BLaER1 treated with 17β-estradiol and CSF1 and Interleukin-3, amounts not matched to agents 10 nM and 100 nM (cell line): ENCODE measurements at regions not wholly inside any gene's neighbourhood (a gene's known extent, or its start where the extent isn't known, plus 50 kb on each side); places are given as distances from the start of the nearest gene placed in this dataset.

Experiments
- H3K27ac ChIP-seq, 11 experiments: shearing (Covaris generic); formaldehyde crosslinking; 2 replicates each; pipeline ENCODE4 v1.8.1; 2022
- H3K27me3 ChIP-seq, 11 experiments: shearing (Covaris generic); formaldehyde crosslinking; 2 replicates each; pipeline ENCODE4 v1.8.1; 2022
- H3K36me3 ChIP-seq, 11 experiments: shearing (Covaris generic); formaldehyde crosslinking; 2 replicates each; pipeline ENCODE4 v1.8.1; 2022
- H3K4me1 ChIP-seq, 10 experiments: shearing (Covaris generic); formaldehyde crosslinking; 2 replicates each; pipeline ENCODE4 v1.8.1; 2022
- H3K4me2 ChIP-seq, 11 experiments: shearing (Covaris generic); formaldehyde crosslinking; 2 replicates each; pipeline ENCODE4 v1.8.1; 2022
- H3K4me3 ChIP-seq, 10 experiments: shearing (Covaris generic); formaldehyde crosslinking; 2 replicates each; pipeline ENCODE4 v1.8.1; 2022
- H3K9ac ChIP-seq, 11 experiments: shearing (Covaris generic); formaldehyde crosslinking; 2 replicates each; pipeline ENCODE4 v1.8.1; 2022
- H3K9me3 ChIP-seq, 11 experiments: shearing (Covaris generic); formaldehyde crosslinking; replicated peaks in 1 of 11; 2 replicates each; pipeline ENCODE4 v1.8.1; 2022
- H4K20me1 ChIP-seq, 11 experiments: shearing (Covaris generic); formaldehyde crosslinking; 2 replicates each; pipeline ENCODE4 v1.8.1; 2022
- Cebpa-rat ChIP-seq, 11 experiments: shearing (Covaris generic); IDR thresholded peaks; 2 replicates each; pipeline ENCODE4 v1.8.1; 2022

DNA sequence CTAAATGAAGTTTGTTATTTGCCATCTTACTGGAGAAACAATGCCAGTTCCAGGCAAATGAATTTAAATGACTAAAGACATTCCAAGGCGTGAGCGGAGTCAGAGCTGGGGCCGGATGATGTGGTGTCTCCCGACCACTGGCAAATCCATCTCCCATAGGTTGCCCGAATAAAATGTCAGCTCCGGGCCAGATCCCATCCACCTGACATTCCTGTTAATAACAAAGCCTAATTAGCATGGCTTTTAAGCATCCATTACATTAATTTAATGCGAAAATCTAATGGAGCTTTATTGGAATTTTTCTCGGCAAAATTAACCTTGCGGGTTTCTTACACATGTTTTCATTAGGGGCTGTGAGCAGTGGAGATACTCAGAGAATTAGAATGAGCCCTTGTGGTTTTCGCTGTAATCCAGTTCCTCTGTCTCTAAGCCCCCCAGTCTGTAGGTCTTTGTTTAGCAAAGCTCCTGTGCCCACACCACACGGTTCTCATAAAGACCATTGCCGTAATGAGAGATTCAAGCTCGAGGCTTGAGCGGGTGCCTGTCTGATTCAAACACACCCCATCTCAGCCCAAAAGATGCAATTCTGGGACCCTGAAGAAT is 123.3 kb downstream of the CCT6B start:
- H3K9me3 ChIP-seq, result no peaks in the 10 kb centered on the region
- H3K4me1 ChIP-seq, result peaks cover 11 to 29% (median 15%) of the 10 kb centered on the region in 10 experiments
- no peak overlapping the region for H3K4me3 ChIP-seq
- no peaks in the 10 kb centered on the region for H3K27me3 ChIP-seq
- no peak for TF ChIP-seq Cebpa-rat (IDR thresholded peaks at IDR 0.05)
- no peak overlapping the region for H3K27ac ChIP-seq
- no peaks in the 10 kb centered on the region for H3K36me3 ChIP-seq
- H4K20me1 ChIP-seq, result no peaks in the 10 kb centered on the region
- H3K4me2 ChIP-seq, result no peak overlapping the region
- no peak overlapping the region for H3K9ac ChIP-seq

DNA sequence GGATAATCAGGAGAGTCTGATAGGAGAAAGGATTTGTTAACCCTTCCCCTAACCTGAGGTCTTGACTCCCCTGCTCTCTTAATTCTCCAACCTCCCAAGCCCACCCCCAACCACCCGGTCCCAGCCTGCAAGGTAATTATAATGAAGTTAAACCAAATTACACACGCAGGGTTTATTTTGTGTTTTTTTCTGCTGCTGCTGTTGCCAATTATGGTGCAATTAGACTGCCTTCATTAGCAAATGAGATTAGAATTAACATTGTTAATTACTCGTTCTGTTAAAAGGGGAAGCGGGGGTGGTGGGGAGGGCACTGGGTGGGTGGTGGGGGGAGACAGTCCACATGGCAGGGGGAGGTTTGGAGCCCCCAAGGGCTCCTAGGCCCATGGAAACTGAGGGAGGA is 128.9 kb downstream of the CCT6B start:
- no peak overlapping the region for H3K9ac ChIP-seq
- no peaks in the 10 kb centered on the region for H3K9me3 ChIP-seq
- H3K27me3 ChIP-seq, result no peaks in the 10 kb centered on the region
- no peaks in the 10 kb centered on the region for H3K36me3 ChIP-seq
- peaks cover 0 to 9% (median 0%) of the 10 kb centered on the region in 10 experiments; a peak in 5 of 20 replicates for H3K4me1 ChIP-seq
- no peak overlapping the region for H3K4me3 ChIP-seq
- H3K4me2 ChIP-seq, result no peak overlapping the region
- no peaks in the 10 kb centered on the region for H4K20me1 ChIP-seq
- no peak for TF ChIP-seq Cebpa-rat (IDR thresholded peaks at IDR 0.05)
- H3K27ac ChIP-seq, result no peak overlapping the region

- Histone ChIP-seq H3K4me2 (no peak overlapping the region), H3K36me3 (no peaks in the 10 kb centered on the region), H3K27me3 (no peaks in the 10 kb centered on the region), H3K27ac (no peak overlapping the region), H3K9me3 (no peaks in the 10 kb centered on the region), H3K4me1 (no peaks in the 10 kb centered on the region), H3K4me3 (no peak overlapping the region), H3K9ac (no peak overlapping the region), H4K20me1 (no peaks in the 10 kb centered on the region)
- no peak for TF ChIP-seq Cebpa-rat (IDR thresholded peaks at IDR 0.05)
These were observed 134.3 kb downstream of the CCT6B start for GRCh38 chr17:34827008-34827407.

DNA sequence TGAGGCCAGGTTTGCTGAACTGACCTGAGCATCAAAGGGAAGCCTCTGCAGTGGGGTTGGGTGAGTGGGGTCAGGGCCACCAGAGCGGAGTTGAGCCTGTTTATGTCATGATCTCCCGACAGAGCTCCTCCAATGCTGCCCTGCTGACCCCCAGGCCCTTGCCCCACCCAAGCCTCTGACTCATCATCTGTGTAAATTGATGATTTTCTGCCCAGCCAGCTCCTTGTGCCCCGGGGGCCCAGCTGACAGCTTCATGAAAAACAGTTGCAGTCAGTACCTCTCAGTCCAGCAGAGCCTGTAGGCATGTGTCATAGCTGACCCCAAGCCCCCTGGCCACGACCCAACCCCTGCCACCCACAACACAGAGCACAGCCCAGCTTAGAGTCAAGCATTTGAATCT is 134.9 kb downstream of the CCT6B start:
- Histone ChIP-seq H3K9me3 (no peaks in the 10 kb centered on the region), H3K4me2 (no peak overlapping the region), H3K27ac (no peak overlapping the region), H3K27me3 (no peaks in the 10 kb centered on the region), H3K9ac (no peak overlapping the region), H3K4me3 (no peak overlapping the region), H3K4me1 (no peaks in the 10 kb centered on the region), H3K36me3 (no peaks in the 10 kb centered on the region), H4K20me1 (no peaks in the 10 kb centered on the region)
- no peak for TF ChIP-seq Cebpa-rat (IDR thresholded peaks at IDR 0.05)

DNA sequence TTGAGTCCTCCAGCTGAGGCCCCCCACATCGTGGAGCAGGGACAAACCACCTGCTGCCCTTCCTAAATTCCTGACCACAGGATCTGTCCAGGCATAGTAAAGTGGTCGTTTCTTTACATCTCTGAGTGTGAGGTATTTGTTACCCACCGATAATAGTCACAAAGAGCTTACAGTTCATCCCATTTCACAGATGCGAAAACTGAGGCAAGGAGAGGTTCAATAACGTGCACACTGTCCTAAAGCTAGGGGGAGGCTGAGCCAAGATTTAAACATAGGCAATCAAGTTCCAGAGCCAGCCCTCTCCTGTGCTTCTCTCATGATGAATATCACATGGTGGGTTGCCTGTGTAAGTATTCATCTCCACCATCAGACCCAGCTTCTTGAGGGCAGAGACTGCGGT is 135.4 kb downstream of the CCT6B start:
- no peak overlapping the region for H3K4me2 ChIP-seq
- TF ChIP-seq Cebpa-rat (IDR thresholded peaks at IDR 0.05), result no peak
- H3K4me1 ChIP-seq, result no peaks in the 10 kb centered on the region

DNA sequence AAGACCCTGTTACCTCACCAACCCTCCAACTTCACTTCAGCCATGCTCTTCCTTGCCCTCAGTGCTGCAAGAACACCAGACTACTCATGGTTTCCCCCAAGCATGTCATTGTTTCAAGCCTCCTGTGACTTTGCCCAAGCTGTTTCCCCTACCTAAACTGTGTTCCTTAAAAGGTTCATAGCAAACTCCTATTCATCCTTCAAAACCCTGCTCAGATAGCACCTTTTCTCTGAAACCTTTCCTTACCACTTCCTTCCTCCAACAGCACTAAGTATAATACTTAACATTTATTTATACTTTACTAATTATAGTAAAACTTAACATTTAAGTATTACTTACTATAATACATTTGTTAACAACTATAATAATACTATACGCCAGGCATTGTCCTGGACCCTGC is 136.2 kb downstream of the CCT6B start:
- H3K4me1 ChIP-seq, result no peaks in the 10 kb centered on the region
- no peak overlapping the region for H3K4me3 ChIP-seq
- H3K4me2 ChIP-seq, result no peak overlapping the region
- H4K20me1 ChIP-seq, result no peaks in the 10 kb centered on the region
- H3K27ac ChIP-seq, result no peak overlapping the region
- H3K9me3 ChIP-seq, result no peaks in the 10 kb centered on the region
- no peak for TF ChIP-seq Cebpa-rat (IDR thresholded peaks at IDR 0.05)
- no peak overlapping the region for H3K9ac ChIP-seq
- H3K36me3 ChIP-seq, result no peaks in the 10 kb centered on the region
- H3K27me3 ChIP-seq, result no peaks in the 10 kb centered on the region

More for the DNA sequence above, 135.4 kb downstream of the CCT6B start:
- Histone ChIP-seq H3K9ac (no peak overlapping the region), H3K4me3 (no peak overlapping the region), H3K27me3 (no peaks in the 10 kb centered on the region), H3K36me3 (no peaks in the 10 kb centered on the region), H3K9me3 (no peaks in the 10 kb centered on the region), H4K20me1 (no peaks in the 10 kb centered on the region), H3K27ac (no peak overlapping the region)

- H3K9me3 ChIP-seq, result no peaks in the 10 kb centered on the region
- no peak overlapping the region for H3K9ac ChIP-seq
- H3K4me3 ChIP-seq, result no peak overlapping the region
- TF ChIP-seq Cebpa-rat (IDR thresholded peaks at IDR 0.05), result no peak
- no peaks in the 10 kb centered on the region for H3K36me3 ChIP-seq
- H3K4me1 ChIP-seq, result no peaks in the 10 kb centered on the region
- H3K27ac ChIP-seq, result no peak overlapping the region
- no peaks in the 10 kb centered on the region for H3K27me3 ChIP-seq
- no peaks in the 10 kb centered on the region for H4K20me1 ChIP-seq
- no peak overlapping the region for H3K4me2 ChIP-seq
These were observed 138.2 kb downstream of the CCT6B start for GRCh38 chr17:34823023-34823422.

GRCh38 chr17:34822007-34822739 is 139.1 kb downstream of the CCT6B start:
- Histone ChIP-seq H4K20me1 (no peaks in the 10 kb centered on the region), H3K9me3 (no peaks in the 10 kb centered on the region), H3K4me3 (no peak overlapping the region), H3K9ac (no peak overlapping the region), H3K27ac (no peak overlapping the region), H3K36me3 (no peaks in the 10 kb centered on the region), H3K27me3 (no peaks in the 10 kb centered on the region), H3K4me1 (no peaks in the 10 kb centered on the region), H3K4me2 (no peak overlapping the region)
- TF ChIP-seq Cebpa-rat (IDR thresholded peaks at IDR 0.05), result no peak

- Histone ChIP-seq H3K27me3 (no peaks in the 10 kb centered on the region), H4K20me1 (no peaks in the 10 kb centered on the region), H3K4me1 (no peaks in the 10 kb centered on the region), H3K4me2 (no peak overlapping the region), H3K27ac (no peak overlapping the region), H3K9me3 (no peaks in the 10 kb centered on the region), H3K36me3 (no peaks in the 10 kb centered on the region), H3K9ac (no peak overlapping the region), H3K4me3 (no peak overlapping the region)
- no peak for TF ChIP-seq Cebpa-rat (IDR thresholded peaks at IDR 0.05)
These were observed 140.3 kb downstream of the CCT6B start for GRCh38 chr17:34820922-34821321.

DNA sequence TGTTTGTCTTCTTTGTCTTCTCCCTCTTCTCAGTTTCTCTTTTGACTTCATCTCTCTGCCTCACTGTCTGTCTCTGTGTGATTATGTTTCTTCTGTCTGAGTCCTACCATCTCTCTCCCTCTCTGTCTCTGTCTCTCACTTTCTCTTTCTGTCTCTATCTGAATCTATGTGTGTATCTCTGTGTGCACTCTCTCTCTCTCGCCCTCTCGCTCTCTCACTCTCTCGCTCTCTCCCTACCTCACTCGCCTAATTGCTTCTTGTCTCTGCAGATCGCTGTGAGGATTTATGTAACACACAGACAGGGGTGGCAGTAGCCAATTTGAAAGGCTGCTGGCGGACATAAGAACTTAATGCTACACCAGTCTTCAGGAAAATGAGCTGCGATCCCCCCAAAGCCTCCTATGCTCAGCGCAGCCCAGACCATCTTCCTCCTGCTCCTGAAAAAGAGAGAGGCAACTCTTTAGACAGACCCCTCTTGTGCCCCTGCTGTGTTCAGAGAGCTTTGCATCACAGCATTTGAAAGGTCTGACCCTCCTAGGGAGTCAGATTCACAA is 140.9 kb downstream of the CCT6B start:
- Histone ChIP-seq H3K27me3 (no peaks in the 10 kb centered on the region), H3K9me3 (no peaks in the 10 kb centered on the region), H3K36me3 (no peaks in the 10 kb centered on the region), H3K9ac (no peak overlapping the region), H4K20me1 (no peaks in the 10 kb centered on the region), H3K27ac (no peak overlapping the region), H3K4me3 (no peak overlapping the region), H3K4me1 (no peaks in the 10 kb centered on the region), H3K4me2 (no peak overlapping the region)
- TF ChIP-seq Cebpa-rat (IDR thresholded peaks at IDR 0.05), result no peak
